ENCODE measurements at regions not wholly inside any gene's neighbourhood (a gene's known extent, or its start where the extent isn't known, plus 50 kb on each side); places are given as distances from the start of the nearest gene placed in this dataset.

DNA sequence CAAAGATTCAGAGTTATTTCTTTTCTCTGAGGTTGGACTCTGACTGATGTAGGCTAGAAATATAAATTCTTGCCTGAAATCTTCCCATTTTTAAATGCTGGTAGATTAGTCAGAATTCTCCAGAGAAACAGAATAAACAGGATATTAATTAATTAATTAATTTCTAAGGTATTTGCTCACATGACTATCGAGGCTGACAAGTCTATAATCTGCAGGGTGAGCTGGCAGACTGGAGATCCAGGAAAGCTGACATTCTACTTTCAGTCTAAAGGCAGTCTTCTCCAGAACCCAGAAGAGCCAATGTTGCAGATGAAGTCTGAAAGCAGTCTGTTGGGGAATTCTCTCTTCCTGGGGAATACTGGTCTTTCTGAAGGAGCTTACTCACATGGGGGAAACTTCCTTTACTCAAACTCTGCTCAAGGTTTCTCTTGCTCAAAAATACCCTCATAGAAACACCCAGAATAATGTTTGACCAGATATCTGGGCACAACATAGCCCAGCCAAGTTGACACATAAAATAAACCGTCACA, 189.7 kb downstream of the KIF20B start:
- no peak for TF ChIP-seq POLR2A (IDR thresholded peaks at IDR 0.05)
- TF ChIP-seq, protein P1, sequence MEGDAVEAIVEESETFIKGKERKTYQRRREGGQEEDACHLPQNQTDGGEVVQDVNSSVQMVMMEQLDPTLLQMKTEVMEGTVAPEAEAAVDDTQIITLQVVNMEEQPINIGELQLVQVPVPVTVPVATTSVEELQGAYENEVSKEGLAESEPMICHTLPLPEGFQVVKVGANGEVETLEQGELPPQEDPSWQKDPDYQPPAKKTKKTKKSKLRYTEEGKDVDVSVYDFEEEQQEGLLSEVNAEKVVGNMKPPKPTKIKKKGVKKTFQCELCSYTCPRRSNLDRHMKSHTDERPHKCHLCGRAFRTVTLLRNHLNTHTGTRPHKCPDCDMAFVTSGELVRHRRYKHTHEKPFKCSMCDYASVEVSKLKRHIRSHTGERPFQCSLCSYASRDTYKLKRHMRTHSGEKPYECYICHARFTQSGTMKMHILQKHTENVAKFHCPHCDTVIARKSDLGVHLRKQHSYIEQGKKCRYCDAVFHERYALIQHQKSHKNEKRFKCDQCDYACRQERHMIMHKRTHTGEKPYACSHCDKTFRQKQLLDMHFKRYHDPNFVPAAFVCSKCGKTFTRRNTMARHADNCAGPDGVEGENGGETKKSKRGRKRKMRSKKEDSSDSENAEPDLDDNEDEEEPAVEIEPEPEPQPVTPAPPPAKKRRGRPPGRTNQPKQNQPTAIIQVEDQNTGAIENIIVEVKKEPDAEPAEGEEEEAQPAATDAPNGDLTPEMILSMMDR (IDR thresholded peaks at IDR 0.05) = no peak
- TF ChIP-seq POLR2AphosphoS5 (IDR thresholded peaks at IDR 0.05) = no peak

Data from sigmoid colon (tissue), 4 donors.